GM21423 (cell line): ENCODE measurements at regions not wholly inside any gene's neighbourhood (a gene's known extent, or its start where the extent isn't known, plus 50 kb on each side); places are given as distances from the start of the nearest gene placed in this dataset.
"Not testable (repeated sequence)": the region's sequence is repeated elsewhere in the genome, so short reads cannot be mapped to it uniquely, and the experiment has no call there.

Experiments
- ATAC-seq: cut with Tn5 transposase; IDR thresholded peaks from one replicate; pipeline ENCODE4 v1.9.1; 2021; ENCODE audit warnings: mild to moderate bottlenecking, moderate library complexity; ENCODE audit not compliant: unreplicated experiment

GRCh38 chr2:106293271-106293783 is 99.2 kb upstream of the UXS1 start:
- no peak for ATAC-seq

GRCh38 chr2:106292627-106293026 is 98.5 kb upstream of the UXS1 start:
- no peak for ATAC-seq

- ATAC-seq = no peak
These were observed 94.8 kb upstream of the UXS1 start for GRCh38 chr2:106288873-106289272.

- ATAC-seq = no peak
These were observed 91.2 kb upstream of the UXS1 start for GRCh38 chr2:106285237-106285829.

- no peak for ATAC-seq
These were observed 90.6 kb upstream of the UXS1 start for GRCh38 chr2:106284691-106285202.

- ATAC-seq = no peak
These were observed 90.2 kb upstream of the UXS1 start for GRCh38 chr2:106284255-106284654.

GRCh38 chr2:106283228-106284152 is 89.4 kb upstream of the UXS1 start:
- not testable (repeated sequence) for ATAC-seq

GRCh38 chr2:106282462-106283170 is 88.5 kb upstream of the UXS1 start:
- ATAC-seq = no peak

- not testable (repeated sequence) for ATAC-seq
These were observed 87.9 kb upstream of the UXS1 start for GRCh38 chr2:106281907-106282430.

GRCh38 chr2:106280722-106281446 is 86.8 kb upstream of the UXS1 start:
- ATAC-seq = no peak

GRCh38 chr2:106280224-106280623 is 86.1 kb upstream of the UXS1 start:
- no peak for ATAC-seq

GRCh38 chr2:106278112-106278876 is 84.2 kb upstream of the UXS1 start:
- no peak for ATAC-seq

GRCh38 chr2:106277426-106277825 is 83.3 kb upstream of the UXS1 start:
- no peak for ATAC-seq

GRCh38 chr2:106275971-106276370 is 81.9 kb upstream of the UXS1 start:
- ATAC-seq = no peak

GRCh38 chr2:106274668-106275067 is 80.6 kb upstream of the UXS1 start:
- ATAC-seq = no peak

GRCh38 chr2:106272216-106272807 is 78.2 kb upstream of the UXS1 start:
- no peak for ATAC-seq

GRCh38 chr2:106270471-106270891 is 76.4 kb upstream of the UXS1 start:
- ATAC-seq = no peak

- peak; percentile 68 for ATAC-seq
These were observed 75.6 kb upstream of the UXS1 start for GRCh38 chr2:106269591-106270291.

GRCh38 chr2:106267997-106268396 is 73.9 kb upstream of the UXS1 start:
- ATAC-seq = no peak
